ENCODE measurements at regions not wholly inside any gene's neighbourhood (a gene's known extent, or its start where the extent isn't known, plus 50 kb on each side); places are given as distances from the start of the nearest gene placed in this dataset.

GRCh38 chr6:23097566-23097965, 528.2 kb downstream of the HDGFL1 start:
- H3K4me3 ChIP-seq (ENCODE audit: low read depth, low read length): no peak overlapping the region
- H3K27ac ChIP-seq: no peak overlapping the region
- H3K27me3 ChIP-seq (replicated peaks): no peaks in the 10 kb centered on the region
- in situ Hi-C loops (cut with HindIII; ENCODE audit: low pct_ligation_motif_present, low sequenced_read_pairs): no loop called here
- DNase-seq: no peak
- TF ChIP-seq CTCF (IDR thresholded peaks at IDR 0.05; ENCODE audit: low read depth, low read length, missing control alignments): no peak
- no peaks in the 10 kb centered on the region for H3K36me3 ChIP-seq (replicated peaks)

- no peak overlapping the region for H3K27ac ChIP-seq
- TF ChIP-seq CTCF (IDR thresholded peaks at IDR 0.05; ENCODE audit: low read depth, low read length, missing control alignments): no peak
- H3K4me3 ChIP-seq (ENCODE audit: low read depth, low read length): no peak overlapping the region
- H3K27me3 ChIP-seq (replicated peaks): no peaks in the 10 kb centered on the region
- H3K36me3 ChIP-seq (replicated peaks): no peaks in the 10 kb centered on the region
- DNase-seq: peak; percentile 47
- in situ Hi-C loops (cut with HindIII; ENCODE audit: low pct_ligation_motif_present, low sequenced_read_pairs): no loop called here
These were observed 537.6 kb downstream of the HDGFL1 start for GRCh38 chr6:23106951-23107350.

DNA sequence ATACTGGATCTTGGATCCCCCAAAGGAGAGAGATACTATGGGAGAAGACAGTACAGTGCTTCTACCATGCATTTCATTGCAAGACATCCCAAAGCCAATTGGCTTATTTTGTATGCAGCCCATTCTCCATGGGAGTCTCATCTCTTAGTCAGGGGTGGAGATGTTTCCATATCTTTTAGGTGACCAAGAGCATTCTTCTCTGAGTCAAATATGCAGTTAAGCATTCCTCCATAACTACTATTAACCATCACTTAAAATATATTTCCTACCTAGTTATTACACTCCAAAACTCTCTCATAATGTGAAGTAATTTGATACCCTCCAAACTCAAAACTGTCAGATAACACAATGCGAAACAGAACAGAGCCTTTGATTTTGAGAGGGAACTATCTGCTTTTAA, 542.6 kb downstream of the HDGFL1 start:
- Histone ChIP-seq H3K36me3 (replicated peaks) (no peaks in the 10 kb centered on the region), H3K27me3 (replicated peaks) (no peaks in the 10 kb centered on the region), H3K4me3 (ENCODE audit: low read depth, low read length) (no peak overlapping the region), H3K27ac (no peak overlapping the region)
- in situ Hi-C loops (cut with HindIII; ENCODE audit: low pct_ligation_motif_present, low sequenced_read_pairs): no loop called here
- DNase-seq: peak; percentile 44
- TF ChIP-seq CTCF (IDR thresholded peaks at IDR 0.05; ENCODE audit: low read depth, low read length, missing control alignments): no peak

DNA sequence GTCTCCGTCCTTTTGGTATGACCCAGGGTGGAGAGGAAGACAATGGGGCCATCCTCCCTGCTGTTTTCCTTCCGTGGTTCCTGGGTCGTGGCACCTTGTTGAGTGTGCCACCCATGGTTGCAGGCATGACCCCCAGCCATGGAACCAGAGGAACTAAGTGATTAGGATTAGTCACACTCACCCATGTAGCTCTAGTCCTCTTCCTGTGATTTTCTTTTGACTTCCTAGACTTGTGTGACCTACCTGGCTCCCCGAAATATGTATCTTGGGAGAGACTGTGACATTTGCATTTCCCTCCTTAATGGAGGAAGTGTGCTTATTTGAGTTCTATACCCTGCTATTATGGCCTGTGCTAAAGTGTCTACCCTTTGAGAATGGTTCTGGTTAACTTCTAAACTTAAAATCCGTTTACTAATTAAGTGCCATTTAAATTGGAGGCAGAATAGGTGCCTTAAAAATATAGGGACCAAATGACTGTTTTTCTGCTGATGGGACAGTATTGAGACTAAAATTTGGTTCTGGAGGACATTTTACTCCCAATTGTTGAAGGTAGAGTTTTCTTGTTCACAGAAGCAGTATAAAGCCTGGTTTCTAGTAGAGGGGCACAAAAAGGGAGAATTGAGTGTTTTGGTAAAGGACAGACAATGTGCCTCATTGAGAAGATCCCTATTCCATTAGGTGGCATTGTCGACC, 545.6 kb downstream of the HDGFL1 start:
- no peak for TF ChIP-seq CTCF (IDR thresholded peaks at IDR 0.05; ENCODE audit: low read depth, low read length, missing control alignments)
- H3K27me3 ChIP-seq (replicated peaks): no peaks in the 10 kb centered on the region
- in situ Hi-C loops (cut with HindIII; ENCODE audit: low pct_ligation_motif_present, low sequenced_read_pairs): no loop called here

GRCh38 chr6:23137611-23138010, 568.2 kb downstream of the HDGFL1 start:
- in situ Hi-C loops (cut with HindIII; ENCODE audit: low pct_ligation_motif_present, low sequenced_read_pairs): no loop called here
- no peak for TF ChIP-seq CTCF (IDR thresholded peaks at IDR 0.05; ENCODE audit: low read depth, low read length, missing control alignments)
- DNase-seq: peak; percentile 35
- Histone ChIP-seq H3K36me3 (replicated peaks) (no peaks in the 10 kb centered on the region), H3K27me3 (replicated peaks) (no peaks in the 10 kb centered on the region), H3K27ac (no peak overlapping the region), H3K4me3 (ENCODE audit: low read depth, low read length) (no peak overlapping the region)

More for the DNA sequence above, 545.6 kb downstream of the HDGFL1 start:
- no peak overlapping the region for H3K4me3 ChIP-seq (ENCODE audit: low read depth, low read length)
- H3K36me3 ChIP-seq (replicated peaks): no peaks in the 10 kb centered on the region
- no peak for DNase-seq
- no peak overlapping the region for H3K27ac ChIP-seq

- Histone ChIP-seq H3K36me3 (replicated peaks) (no peaks in the 10 kb centered on the region), H3K4me3 (ENCODE audit: low read depth, low read length) (no peak overlapping the region), H3K27ac (no peak overlapping the region), H3K27me3 (replicated peaks) (no peaks in the 10 kb centered on the region)
- no peak for TF ChIP-seq CTCF (IDR thresholded peaks at IDR 0.05; ENCODE audit: low read depth, low read length, missing control alignments)
- in situ Hi-C loops (cut with HindIII; ENCODE audit: low pct_ligation_motif_present, low sequenced_read_pairs): no loop called here
- DNase-seq: no peak
These were observed 571.5 kb downstream of the HDGFL1 start for GRCh38 chr6:23140871-23141270.
